ENCODE measurements at regions not wholly inside any gene's neighbourhood (a gene's known extent, or its start where the extent isn't known, plus 50 kb on each side); places are given as distances from the start of the nearest gene placed in this dataset.

DNA sequence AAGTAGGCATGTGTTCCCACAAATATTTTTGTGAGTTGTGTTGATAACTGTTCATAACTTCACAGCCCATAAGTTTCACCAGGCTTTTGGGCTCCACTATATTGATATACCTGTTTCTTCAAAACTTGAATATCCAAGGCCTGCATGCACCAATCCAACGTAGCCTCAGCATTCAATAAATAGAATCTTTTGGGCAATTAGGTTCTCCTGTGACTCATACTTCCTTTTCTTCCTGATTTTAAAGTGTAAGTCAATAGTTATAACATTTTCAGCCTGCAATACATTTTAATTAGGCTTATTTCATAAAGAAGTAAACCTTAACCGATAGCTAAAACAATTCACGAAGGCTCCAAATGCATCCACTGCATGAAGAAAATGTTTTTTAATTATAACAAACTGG, 97.8 kb upstream of the SPRED1 start:
- TF ChIP-seq, protein P1, sequence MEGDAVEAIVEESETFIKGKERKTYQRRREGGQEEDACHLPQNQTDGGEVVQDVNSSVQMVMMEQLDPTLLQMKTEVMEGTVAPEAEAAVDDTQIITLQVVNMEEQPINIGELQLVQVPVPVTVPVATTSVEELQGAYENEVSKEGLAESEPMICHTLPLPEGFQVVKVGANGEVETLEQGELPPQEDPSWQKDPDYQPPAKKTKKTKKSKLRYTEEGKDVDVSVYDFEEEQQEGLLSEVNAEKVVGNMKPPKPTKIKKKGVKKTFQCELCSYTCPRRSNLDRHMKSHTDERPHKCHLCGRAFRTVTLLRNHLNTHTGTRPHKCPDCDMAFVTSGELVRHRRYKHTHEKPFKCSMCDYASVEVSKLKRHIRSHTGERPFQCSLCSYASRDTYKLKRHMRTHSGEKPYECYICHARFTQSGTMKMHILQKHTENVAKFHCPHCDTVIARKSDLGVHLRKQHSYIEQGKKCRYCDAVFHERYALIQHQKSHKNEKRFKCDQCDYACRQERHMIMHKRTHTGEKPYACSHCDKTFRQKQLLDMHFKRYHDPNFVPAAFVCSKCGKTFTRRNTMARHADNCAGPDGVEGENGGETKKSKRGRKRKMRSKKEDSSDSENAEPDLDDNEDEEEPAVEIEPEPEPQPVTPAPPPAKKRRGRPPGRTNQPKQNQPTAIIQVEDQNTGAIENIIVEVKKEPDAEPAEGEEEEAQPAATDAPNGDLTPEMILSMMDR (IDR thresholded peaks at IDR 0.05), result no peak
- TF ChIP-seq POLR2A (IDR thresholded peaks at IDR 0.05) (no peak), EP300 (IDR thresholded peaks at IDR 0.05) (no peak)

Data from ovary (tissue), 3 donors.